ENCODE measurements at regions not wholly inside any gene's neighbourhood (a gene's known extent, or its start where the extent isn't known, plus 50 kb on each side); places are given as distances from the start of the nearest gene placed in this dataset.

- no peaks in the 10 kb centered on the region for H3K27me3 ChIP-seq (ENCODE audit: insufficient read depth, low read length)
- no peak overlapping the region for H3K4me3 ChIP-seq (ENCODE audit: low read depth, low read length, poor library complexity, severe bottlenecking)
- H3K9me3 ChIP-seq (ENCODE audit: low read length), result no peaks in the 10 kb centered on the region
- H3K4me1 ChIP-seq (ENCODE audit: insufficient read depth, low read length, severe bottlenecking), result peaks cover 11% of the 10 kb centered on the region
- H3K9ac ChIP-seq (ENCODE audit: low read length), result no peak overlapping the region
- H3K4me2 ChIP-seq (ENCODE audit: low read length), result no peak overlapping the region
- TF ChIP-seq EZH2 (IDR thresholded peaks at IDR 0.05; ENCODE audit: borderline replicate concordance, low read length) (no peak), CTCF (IDR thresholded peaks at IDR 0.05; ENCODE audit: low read length) (no peak)
- no peaks in the 10 kb centered on the region for H3F3A ChIP-seq (ENCODE audit: insufficient read depth, low read length)
- no peak overlapping the region for H2AFZ ChIP-seq (ENCODE audit: low read length)
- no peaks in the 10 kb centered on the region for H3K79me2 ChIP-seq (ENCODE audit: insufficient read depth, low read length)
- no peak overlapping the region for H3K27ac ChIP-seq (ENCODE audit: low read depth, low read length, poor library complexity, severe bottlenecking)
- no peaks in the 10 kb centered on the region for H3K36me3 ChIP-seq (ENCODE audit: insufficient read depth, low read length)
- no peaks in the 10 kb centered on the region for H4K20me1 ChIP-seq (ENCODE audit: insufficient read depth, low read length)
- no peaks in the 10 kb centered on the region for H3K9me2 ChIP-seq (ENCODE audit: low read depth, low read length)
Measured at GRCh38 chr10:60439641-60440040, 50.0 kb upstream of the ANK3 start.
